H1 (cell line): ENCODE measurements at regions not wholly inside any gene's neighbourhood (a gene's known extent, or its start where the extent isn't known, plus 50 kb on each side); places are given as distances from the start of the nearest gene placed in this dataset.

Experiments used
- GTF2F1 ChIP-seq: IDR thresholded peaks from 2 replicates; pipeline ENCODE4 v1.6.1; 2012; ENCODE audit warnings: low read depth, low read length, improper control_type of control experiment, borderline replicate concordance
- KDM1A ChIP-seq: fragments of 200-600, 300-600 bp; sonication (generic); IDR thresholded peaks from 2 replicates; pipeline ENCODE4 v1.7.1; 2016; ENCODE audit warnings: mild to moderate bottlenecking, low read length, borderline replicate concordance
- POLR2A ChIP-seq, 2 experiments: IDR thresholded peaks; 1 replicate in 1 of 2; 2 replicates in 1 of 2; pipeline ENCODE4 v1.6.1; 2011; ENCODE audit warnings: low read depth in 2 of 2, low read length in 2 of 2, mild to moderate bottlenecking in 2 of 2; ENCODE audit errors: control extremely low read depth in 1 of 2
- RAD21 ChIP-seq, 2 experiments: IDR thresholded peaks in 1 of 2; conservative IDR thresholded peaks in 1 of 2; 2 replicates each; pipeline ENCODE4 v1.6.1; 2011; ENCODE audit warnings: low read depth in 2 of 2, low read length in 2 of 2, improper control_type of control experiment in 1 of 2, inconsistent platforms in 1 of 2, mild to moderate bottlenecking in 1 of 2, moderate library complexity in 1 of 2

DNA sequence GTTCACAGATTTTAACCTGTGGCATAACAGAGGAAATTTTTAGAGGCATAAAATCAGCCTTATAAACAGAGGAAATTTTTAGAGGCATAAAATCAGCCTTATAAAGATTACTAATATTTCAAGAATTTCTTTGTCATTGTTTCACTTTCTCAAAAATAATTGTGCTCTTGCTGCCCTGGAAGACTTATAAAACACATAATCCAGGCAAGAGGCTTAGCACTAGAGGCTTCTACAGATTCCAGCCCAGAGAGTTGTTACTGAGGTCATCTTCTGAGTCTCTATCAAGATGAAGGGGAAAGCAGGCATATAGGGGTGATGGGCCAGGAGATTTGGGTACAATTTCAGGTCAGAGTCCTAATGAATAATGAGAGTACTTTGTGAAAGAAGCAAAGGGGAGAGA is 85.7 kb downstream of the RFPL4B start:
- TF ChIP-seq POLR2A (IDR thresholded peaks at IDR 0.05; ENCODE audit: control extremely low read depth in 1 of 2, low read depth in 2 of 2, low read length in 2 of 2) = no peak
- no peak for TF ChIP-seq GTF2F1
- TF ChIP-seq RAD21 (IDR thresholded peaks at IDR 0.05 in 1 of 2, conservative IDR thresholded peaks at IDR 0.05 in 1 of 2; ENCODE audit: low read depth in 2 of 2, low read length in 2 of 2) = no peak
- no peak for TF ChIP-seq KDM1A
